ENCODE measurements at regions not wholly inside any gene's neighbourhood (a gene's known extent, or its start where the extent isn't known, plus 50 kb on each side); places are given as distances from the start of the nearest gene placed in this dataset.

DNA sequence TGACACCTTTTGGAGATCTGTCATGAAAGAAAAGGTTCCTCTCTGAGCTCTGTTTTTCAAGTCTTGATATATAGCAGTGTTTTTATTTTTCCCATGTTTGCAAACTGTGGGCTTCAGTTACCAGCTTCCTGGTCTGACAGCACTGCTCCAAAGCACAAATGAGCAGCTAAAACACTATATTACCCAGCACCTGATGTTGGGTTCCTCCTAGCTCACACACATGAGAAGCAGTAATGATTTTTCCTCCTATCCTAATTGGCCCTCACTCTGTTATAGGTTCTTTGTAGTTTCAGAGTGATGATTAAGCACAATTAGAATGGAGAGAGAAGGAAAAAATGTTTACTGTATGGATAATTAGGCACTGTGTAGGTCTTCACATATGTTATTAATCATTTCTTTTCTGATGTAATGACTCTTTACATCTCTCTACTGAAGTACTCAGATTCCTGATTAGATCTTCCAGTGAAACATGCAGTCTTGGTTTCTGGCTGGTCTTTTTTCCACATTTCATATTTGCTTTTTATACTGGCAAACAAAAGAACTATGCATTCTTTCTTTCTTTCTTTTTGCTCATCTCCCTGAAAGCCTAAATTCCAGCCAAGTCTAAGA lies 939.7 kb downstream of the NSUN3 start:
- no peaks in the 10 kb centered on the region for H3K27me3 ChIP-seq (ENCODE audit: control insufficient read depth in 5 of 5, insufficient read depth in 4 of 5, low read length in 5 of 5)
- H3K4me3 ChIP-seq (ENCODE audit: low read depth in 1 of 5, low read length in 5 of 5) = no peak overlapping the region
- H3K36me3 ChIP-seq (ENCODE audit: control insufficient read depth in 5 of 5, insufficient read depth in 5 of 5, low read length in 5 of 5) = no peaks in the 10 kb centered on the region
- no peak overlapping the region for H3K9ac ChIP-seq (ENCODE audit: low read length in 5 of 5)
- no peaks in the 10 kb centered on the region for H3K9me3 ChIP-seq (ENCODE audit: control insufficient read depth in 5 of 5, low read length in 5 of 5)
- H3K4me1 ChIP-seq (ENCODE audit: control insufficient read depth in 5 of 5, insufficient read depth in 5 of 5, low read length in 5 of 5) = no peaks in the 10 kb centered on the region
- no peak overlapping the region for H3K27ac ChIP-seq (ENCODE audit: low read depth, low read length)

DNA sequence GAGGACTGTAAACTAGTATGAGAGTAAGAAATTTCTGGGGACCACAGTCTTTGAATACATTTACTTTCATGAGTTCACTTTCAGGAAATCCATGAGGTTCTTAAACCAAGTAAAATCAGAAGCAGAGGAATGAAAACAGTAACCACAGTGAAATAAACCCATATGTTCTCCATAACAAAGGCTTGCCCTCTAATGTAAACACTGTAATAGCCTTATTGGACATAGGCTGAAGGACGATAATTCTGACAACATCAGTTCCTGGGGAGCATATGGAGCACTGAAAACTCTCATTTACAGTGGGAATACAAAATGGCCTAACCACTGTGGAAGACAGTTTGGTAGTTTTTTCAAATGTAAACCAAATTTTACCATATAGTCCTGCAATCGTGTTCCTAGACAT lies 965.8 kb downstream of the NSUN3 start:
- Histone ChIP-seq H3K27ac (ENCODE audit: low read depth, low read length) (no peak overlapping the region), H3K9ac (ENCODE audit: low read length in 5 of 5) (no peak overlapping the region), H3K27me3 (ENCODE audit: control insufficient read depth in 5 of 5, insufficient read depth in 4 of 5, low read length in 5 of 5) (no peaks in the 10 kb centered on the region), H3K36me3 (ENCODE audit: control insufficient read depth in 5 of 5, insufficient read depth in 5 of 5, low read length in 5 of 5) (no peaks in the 10 kb centered on the region), H3K4me1 (ENCODE audit: control insufficient read depth in 5 of 5, insufficient read depth in 5 of 5, low read length in 5 of 5) (no peaks in the 10 kb centered on the region), H3K9me3 (ENCODE audit: control insufficient read depth in 5 of 5, low read length in 5 of 5) (no peaks in the 10 kb centered on the region), H3K4me3 (ENCODE audit: low read depth in 1 of 5, low read length in 5 of 5) (no peak overlapping the region)

DNA sequence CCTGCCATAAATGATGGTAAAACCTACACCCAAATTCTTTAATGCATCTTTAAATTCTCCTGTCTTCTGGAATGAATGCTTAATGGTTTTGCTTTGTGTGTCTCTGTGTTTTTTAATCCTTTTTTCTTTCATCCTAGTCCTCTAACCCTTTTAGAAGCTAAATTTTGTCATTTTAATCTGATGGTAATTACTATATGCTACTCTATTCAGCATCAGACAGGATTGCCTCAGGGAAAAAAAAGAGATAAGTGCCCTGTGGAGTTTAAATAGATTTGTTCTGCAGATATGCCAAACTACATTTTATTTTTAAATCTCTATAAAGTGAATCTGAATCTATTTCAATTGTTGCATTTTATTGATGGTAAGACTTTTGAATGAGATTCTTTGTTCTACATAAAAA lies 966.8 kb downstream of the NSUN3 start:
- Histone ChIP-seq H3K36me3 (ENCODE audit: control insufficient read depth in 5 of 5, insufficient read depth in 5 of 5, low read length in 5 of 5) (no peaks in the 10 kb centered on the region), H3K27me3 (ENCODE audit: control insufficient read depth in 5 of 5, insufficient read depth in 4 of 5, low read length in 5 of 5) (no peaks in the 10 kb centered on the region), H3K9me3 (ENCODE audit: control insufficient read depth in 5 of 5, low read length in 5 of 5) (no peaks in the 10 kb centered on the region), H3K4me1 (ENCODE audit: control insufficient read depth in 5 of 5, insufficient read depth in 5 of 5, low read length in 5 of 5) (no peaks in the 10 kb centered on the region), H3K4me3 (ENCODE audit: low read depth in 1 of 5, low read length in 5 of 5) (no peak overlapping the region), H3K27ac (ENCODE audit: low read depth, low read length) (no peak overlapping the region), H3K9ac (ENCODE audit: low read length in 5 of 5) (no peak overlapping the region)

DNA sequence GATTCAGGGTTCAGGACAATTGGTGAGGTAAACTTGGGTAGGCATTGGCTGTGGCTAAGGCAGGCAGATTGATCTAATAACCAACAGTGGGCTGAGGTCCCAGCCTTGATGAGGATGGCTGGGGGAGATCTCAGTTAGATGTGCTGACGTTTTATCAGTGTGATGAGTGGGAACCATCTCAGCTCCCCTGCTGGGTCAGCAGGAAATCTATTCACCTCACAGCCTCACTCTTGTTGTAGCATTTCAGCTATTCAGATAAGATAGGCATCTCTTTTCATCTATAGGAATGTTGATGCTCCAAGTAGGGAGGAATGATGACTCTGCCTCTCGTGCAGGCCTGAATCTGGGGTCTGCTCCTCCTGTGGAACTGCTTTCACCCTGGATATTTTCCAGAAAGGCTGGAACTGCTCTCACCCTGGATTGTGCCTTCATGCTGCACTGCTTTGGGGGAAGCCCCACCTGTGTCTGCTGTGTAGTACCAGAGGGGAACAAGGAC lies 973.7 kb downstream of the NSUN3 start:
- Histone ChIP-seq H3K4me3 (ENCODE audit: low read depth in 1 of 5, low read length in 5 of 5) (no peak overlapping the region), H3K9ac (ENCODE audit: low read length in 5 of 5) (no peak overlapping the region), H3K27me3 (ENCODE audit: control insufficient read depth in 5 of 5, insufficient read depth in 4 of 5, low read length in 5 of 5) (no peaks in the 10 kb centered on the region), H3K4me1 (ENCODE audit: control insufficient read depth in 5 of 5, insufficient read depth in 5 of 5, low read length in 5 of 5) (no peaks in the 10 kb centered on the region), H3K36me3 (ENCODE audit: control insufficient read depth in 5 of 5, insufficient read depth in 5 of 5, low read length in 5 of 5) (no peaks in the 10 kb centered on the region), H3K27ac (ENCODE audit: low read depth, low read length) (no peak overlapping the region), H3K9me3 (ENCODE audit: control insufficient read depth in 5 of 5, low read length in 5 of 5) (peaks cover 0 to 6% (median 0%) of the 10 kb centered on the region in 5 donors)

DNA sequence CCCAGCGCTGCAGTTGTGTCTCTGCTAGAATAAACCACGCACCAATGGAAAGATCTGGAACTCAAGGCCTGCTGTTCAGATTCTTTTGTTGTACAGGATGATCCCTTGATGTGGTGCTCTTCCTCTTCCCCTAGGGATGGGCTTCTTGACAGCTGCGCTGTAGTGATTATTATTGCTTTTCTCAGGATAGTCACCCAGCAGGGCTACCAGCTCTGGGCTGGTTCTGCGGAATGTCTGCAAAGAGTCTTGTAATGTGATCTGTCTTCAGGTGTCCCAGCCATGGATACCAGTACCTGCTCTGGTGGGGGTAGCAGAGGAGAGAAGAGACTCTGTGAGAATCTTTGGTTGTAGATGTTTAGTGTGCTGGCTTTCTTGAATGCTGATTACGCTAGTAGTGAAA lies 974.2 kb downstream of the NSUN3 start:
- Histone ChIP-seq H3K4me3 (ENCODE audit: low read depth in 1 of 5, low read length in 5 of 5) (no peak overlapping the region), H3K36me3 (ENCODE audit: control insufficient read depth in 5 of 5, insufficient read depth in 5 of 5, low read length in 5 of 5) (no peaks in the 10 kb centered on the region), H3K27ac (ENCODE audit: low read depth, low read length) (no peak overlapping the region), H3K27me3 (ENCODE audit: control insufficient read depth in 5 of 5, insufficient read depth in 4 of 5, low read length in 5 of 5) (no peaks in the 10 kb centered on the region), H3K4me1 (ENCODE audit: control insufficient read depth in 5 of 5, insufficient read depth in 5 of 5, low read length in 5 of 5) (no peaks in the 10 kb centered on the region), H3K9me3 (ENCODE audit: control insufficient read depth in 5 of 5, low read length in 5 of 5) (peaks cover 0 to 6% (median 0%) of the 10 kb centered on the region in 5 donors), H3K9ac (ENCODE audit: low read length in 5 of 5) (no peak overlapping the region)

DNA sequence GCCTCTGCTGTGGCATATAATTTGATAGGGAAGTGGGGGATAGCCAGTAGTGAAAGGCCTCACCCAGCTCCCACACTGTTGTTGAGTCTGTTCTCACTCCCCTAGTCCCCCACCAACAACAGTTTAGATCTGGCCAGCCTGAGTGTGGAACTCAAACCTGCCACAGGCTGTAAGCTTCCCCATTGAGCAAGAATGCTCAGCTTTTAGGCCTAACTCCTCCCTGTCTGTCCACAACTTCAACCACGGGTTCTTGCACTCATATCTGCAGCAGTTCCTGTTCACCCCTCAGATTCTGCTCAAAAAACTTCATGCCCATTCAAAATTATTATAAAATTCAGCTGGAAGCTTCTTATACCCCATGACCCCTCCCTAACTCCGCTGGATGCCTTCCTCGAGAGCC lies 975.1 kb downstream of the NSUN3 start:
- H3K27me3 ChIP-seq (ENCODE audit: control insufficient read depth in 5 of 5, insufficient read depth in 4 of 5, low read length in 5 of 5) = no peaks in the 10 kb centered on the region
- H3K36me3 ChIP-seq (ENCODE audit: control insufficient read depth in 5 of 5, insufficient read depth in 5 of 5, low read length in 5 of 5) = no peaks in the 10 kb centered on the region
- no peaks in the 10 kb centered on the region for H3K4me1 ChIP-seq (ENCODE audit: control insufficient read depth in 5 of 5, insufficient read depth in 5 of 5, low read length in 5 of 5)
- H3K27ac ChIP-seq (ENCODE audit: low read depth, low read length) = no peak overlapping the region
- peaks cover 0 to 6% (median 0%) of the 10 kb centered on the region in 5 donors for H3K9me3 ChIP-seq (ENCODE audit: control insufficient read depth in 5 of 5, low read length in 5 of 5)
- no peak overlapping the region for H3K4me3 ChIP-seq (ENCODE audit: low read depth in 1 of 5, low read length in 5 of 5)
- H3K9ac ChIP-seq (ENCODE audit: low read length in 5 of 5) = no peak overlapping the region

DNA sequence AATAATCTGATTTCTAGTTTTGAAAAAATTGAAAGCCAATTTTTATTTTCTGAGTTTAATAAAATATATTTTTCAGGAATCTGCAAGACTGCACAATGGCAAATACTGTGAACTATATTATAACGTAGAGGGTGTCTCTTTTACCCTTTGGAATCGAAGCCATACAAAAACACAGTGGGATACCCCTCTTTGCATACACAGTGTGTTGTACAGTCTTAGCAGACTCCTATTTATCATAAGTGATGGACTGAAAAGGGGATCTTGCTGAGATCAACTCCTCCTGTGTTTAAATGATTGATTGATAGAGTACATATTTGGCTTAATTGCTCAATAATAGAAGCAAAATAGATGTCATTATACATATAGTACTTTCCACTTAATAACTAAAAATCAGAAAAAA lies 981.2 kb downstream of the NSUN3 start:
- Histone ChIP-seq H3K36me3 (ENCODE audit: control insufficient read depth in 5 of 5, insufficient read depth in 5 of 5, low read length in 5 of 5) (no peaks in the 10 kb centered on the region), H3K27me3 (ENCODE audit: control insufficient read depth in 5 of 5, insufficient read depth in 4 of 5, low read length in 5 of 5) (no peaks in the 10 kb centered on the region), H3K27ac (ENCODE audit: low read depth, low read length) (no peak overlapping the region), H3K9me3 (ENCODE audit: control insufficient read depth in 5 of 5, low read length in 5 of 5) (no peaks in the 10 kb centered on the region), H3K4me3 (ENCODE audit: low read depth in 1 of 5, low read length in 5 of 5) (no peak overlapping the region), H3K4me1 (ENCODE audit: control insufficient read depth in 5 of 5, insufficient read depth in 5 of 5, low read length in 5 of 5) (no peaks in the 10 kb centered on the region), H3K9ac (ENCODE audit: low read length in 5 of 5) (no peak overlapping the region)

DNA sequence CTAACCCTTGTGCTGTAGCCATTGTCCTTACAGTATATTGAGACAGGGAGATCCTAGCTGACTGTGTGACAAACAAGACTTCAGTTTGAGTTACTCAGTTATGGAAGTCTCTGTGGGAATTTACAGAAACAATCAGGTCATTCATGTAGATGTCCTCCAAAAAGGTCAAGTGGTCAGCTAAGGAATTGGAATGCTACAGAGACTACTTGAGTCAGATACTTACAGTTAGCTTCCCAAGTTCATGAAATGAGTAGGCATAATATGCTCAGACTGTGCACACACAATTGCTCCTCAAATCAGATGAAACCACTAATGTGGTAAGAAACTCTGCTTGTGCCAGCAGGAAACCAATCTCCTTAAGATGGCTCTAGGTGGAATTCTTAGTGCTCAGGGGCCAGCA lies 985.7 kb downstream of the NSUN3 start:
- Histone ChIP-seq H3K36me3 (ENCODE audit: control insufficient read depth in 5 of 5, insufficient read depth in 5 of 5, low read length in 5 of 5) (no peaks in the 10 kb centered on the region), H3K4me3 (ENCODE audit: low read depth in 1 of 5, low read length in 5 of 5) (no peak overlapping the region)

DNA sequence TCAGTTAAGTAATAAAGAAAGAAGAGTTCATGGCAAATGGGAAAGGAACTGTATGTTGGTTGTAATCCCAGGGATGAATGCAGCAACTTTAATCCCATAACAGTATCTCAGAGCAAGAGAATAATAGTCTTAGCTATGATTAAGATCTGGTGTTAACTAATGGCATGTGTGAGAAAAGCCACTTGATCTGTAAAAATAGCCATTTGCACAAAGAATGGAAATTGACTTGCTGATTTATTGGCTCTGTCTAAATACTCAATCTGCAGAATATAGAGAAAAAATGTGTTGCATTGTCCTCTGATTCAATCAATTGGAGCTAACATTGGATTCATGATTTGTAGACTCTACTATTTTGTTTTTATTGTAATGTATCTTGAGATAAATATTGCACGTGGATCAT lies 987.0 kb downstream of the NSUN3 start:
- H3K36me3 ChIP-seq (ENCODE audit: control insufficient read depth in 5 of 5, insufficient read depth in 5 of 5, low read length in 5 of 5) = no peaks in the 10 kb centered on the region
- H3K27ac ChIP-seq (ENCODE audit: low read depth, low read length) = no peak overlapping the region
- H3K9me3 ChIP-seq (ENCODE audit: control insufficient read depth in 5 of 5, low read length in 5 of 5) = peaks cover 0 to 3% (median 0%) of the 10 kb centered on the region in 5 donors
- H3K4me1 ChIP-seq (ENCODE audit: control insufficient read depth in 5 of 5, insufficient read depth in 5 of 5, low read length in 5 of 5) = no peaks in the 10 kb centered on the region
- H3K9ac ChIP-seq (ENCODE audit: low read length in 5 of 5) = no peak overlapping the region
- no peaks in the 10 kb centered on the region for H3K27me3 ChIP-seq (ENCODE audit: control insufficient read depth in 5 of 5, insufficient read depth in 4 of 5, low read length in 5 of 5)
- no peak overlapping the region for H3K4me3 ChIP-seq (ENCODE audit: low read depth in 1 of 5, low read length in 5 of 5)

More for the DNA sequence above, 985.7 kb downstream of the NSUN3 start:
- H3K9ac ChIP-seq (ENCODE audit: low read length in 5 of 5) = no peak overlapping the region
- no peak overlapping the region for H3K27ac ChIP-seq (ENCODE audit: low read depth, low read length)
- no peaks in the 10 kb centered on the region for H3K27me3 ChIP-seq (ENCODE audit: control insufficient read depth in 5 of 5, insufficient read depth in 4 of 5, low read length in 5 of 5)
- H3K4me1 ChIP-seq (ENCODE audit: control insufficient read depth in 5 of 5, insufficient read depth in 5 of 5, low read length in 5 of 5) = no peaks in the 10 kb centered on the region
- no peaks in the 10 kb centered on the region for H3K9me3 ChIP-seq (ENCODE audit: control insufficient read depth in 5 of 5, low read length in 5 of 5)

DNA sequence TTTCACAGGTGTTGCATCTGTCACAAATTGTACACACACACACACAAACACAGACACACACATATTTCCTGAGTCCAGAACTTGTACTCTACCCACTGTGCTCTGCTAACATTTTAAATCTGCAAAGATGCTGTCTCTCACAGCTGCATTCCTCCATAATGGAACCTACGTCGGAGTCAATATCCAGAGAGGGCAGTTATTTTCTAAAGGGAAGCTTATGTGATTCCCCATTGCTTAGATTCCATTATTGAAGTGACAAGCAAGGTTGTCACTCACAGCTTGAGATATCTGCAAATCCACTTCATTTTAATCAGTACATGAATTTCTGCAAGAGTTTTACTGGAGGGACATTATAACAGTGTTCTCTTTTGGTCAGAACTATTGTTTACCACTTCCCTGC lies 992.4 kb downstream of the NSUN3 start:
- H3K4me3 ChIP-seq (ENCODE audit: low read depth in 1 of 5, low read length in 5 of 5) = no peak overlapping the region
- H3K27ac ChIP-seq (ENCODE audit: low read depth, low read length) = no peak overlapping the region

More for the DNA sequence above, 992.4 kb downstream of the NSUN3 start:
- no peaks in the 10 kb centered on the region for H3K36me3 ChIP-seq (ENCODE audit: control insufficient read depth in 5 of 5, insufficient read depth in 5 of 5, low read length in 5 of 5)
- H3K27me3 ChIP-seq (ENCODE audit: control insufficient read depth in 5 of 5, insufficient read depth in 4 of 5, low read length in 5 of 5) = no peaks in the 10 kb centered on the region
- no peak overlapping the region for H3K9ac ChIP-seq (ENCODE audit: low read length in 5 of 5)
- no peaks in the 10 kb centered on the region for H3K4me1 ChIP-seq (ENCODE audit: control insufficient read depth in 5 of 5, insufficient read depth in 5 of 5, low read length in 5 of 5)
- peaks cover 0 to 3% (median 0%) of the 10 kb centered on the region in 5 donors for H3K9me3 ChIP-seq (ENCODE audit: control insufficient read depth in 5 of 5, low read length in 5 of 5)

Measured in subcutaneous abdominal adipose tissue (tissue), 5 donors.